ENCODE measurements at regions not wholly inside any gene's neighbourhood (a gene's known extent, or its start where the extent isn't known, plus 50 kb on each side); places are given as distances from the start of the nearest gene placed in this dataset.

GRCh38 chr1:163610486-163610885, 288.7 kb downstream of the NUF2 start:
- TF ChIP-seq EP300 (conservative IDR thresholded peaks at IDR 0.05; ENCODE audit: poor library complexity, severe bottlenecking) (no peak), CTCF (IDR thresholded peaks at IDR 0.05; ENCODE audit: poor library complexity, severe bottlenecking) (no peak), MXI1 (conservative IDR thresholded peaks at IDR 0.05; ENCODE audit: poor library complexity, severe bottlenecking) (no peak), SMC3 (conservative IDR thresholded peaks at IDR 0.05; ENCODE audit: poor library complexity) (no peak), REST (IDR thresholded peaks at IDR 0.05; ENCODE audit: borderline replicate concordance) (no peak), POLR2AphosphoS5 (IDR thresholded peaks at IDR 0.05) (no peak), TAF1 (IDR thresholded peaks at IDR 0.05; ENCODE audit: low read depth) (no peak), EZH2 (IDR thresholded peaks at IDR 0.05; ENCODE audit: borderline replicate concordance, insufficient read depth, low read length, poor library complexity, severe bottlenecking) (no peak), RAD21 (conservative IDR thresholded peaks at IDR 0.05) (no peak)
- H3K4me2 ChIP-seq (ENCODE audit: low read length), result no peak overlapping the region
- no peak overlapping the region for H3K27ac ChIP-seq (ENCODE audit: low read length)
- no peaks in the 10 kb centered on the region for H3K9me2 ChIP-seq (ENCODE audit: insufficient read depth, low read length)
- no peaks in the 10 kb centered on the region for H3K27me3 ChIP-seq (ENCODE audit: insufficient read depth, low read depth, low read length)
- H3K36me3 ChIP-seq (ENCODE audit: insufficient read depth, low read length), result no peaks in the 10 kb centered on the region
- no peaks in the 10 kb centered on the region for H3K79me2 ChIP-seq (replicated peaks; ENCODE audit: insufficient read depth, low read length)
- no peaks in the 10 kb centered on the region for H4K20me1 ChIP-seq (ENCODE audit: insufficient read depth)
- H3F3A ChIP-seq (ENCODE audit: insufficient read depth, low read length, poor library complexity, severe bottlenecking), result no peaks in the 10 kb centered on the region
- no peak overlapping the region for H2AFZ ChIP-seq (ENCODE audit: low read depth, low read length)
- H3K9ac ChIP-seq (ENCODE audit: low read length), result no peak overlapping the region
- no peak overlapping the region for H3K4me3 ChIP-seq (ENCODE audit: low read length)
- H3K9me3 ChIP-seq (ENCODE audit: low read length), result no peaks in the 10 kb centered on the region

GRCh38 chr1:163614361-163614760, 292.6 kb downstream of the NUF2 start:
- H3K9ac ChIP-seq (ENCODE audit: low read length), result no peak overlapping the region
- no peak overlapping the region for H2AFZ ChIP-seq (ENCODE audit: low read depth, low read length)
- H3K79me2 ChIP-seq (replicated peaks; ENCODE audit: insufficient read depth, low read length), result no peaks in the 10 kb centered on the region
- no peaks in the 10 kb centered on the region for H3K9me2 ChIP-seq (ENCODE audit: insufficient read depth, low read length)
- H3K36me3 ChIP-seq (ENCODE audit: insufficient read depth, low read length), result no peaks in the 10 kb centered on the region
- H3K4me3 ChIP-seq (ENCODE audit: low read length), result no peak overlapping the region
- no peak for TF ChIP-seq RAD21 (conservative IDR thresholded peaks at IDR 0.05)
- no peaks in the 10 kb centered on the region for H3F3A ChIP-seq (ENCODE audit: insufficient read depth, low read length, poor library complexity, severe bottlenecking)
- no peaks in the 10 kb centered on the region for H3K27me3 ChIP-seq (ENCODE audit: insufficient read depth, low read depth, low read length)
- H3K4me2 ChIP-seq (ENCODE audit: low read length), result no peak overlapping the region
- H4K20me1 ChIP-seq (ENCODE audit: insufficient read depth), result no peaks in the 10 kb centered on the region
- H3K9me3 ChIP-seq (ENCODE audit: low read length), result no peaks in the 10 kb centered on the region
- H3K27ac ChIP-seq (ENCODE audit: low read length), result no peak overlapping the region

Measured in neural cell (in vitro differentiated cells).